ENCODE measurements at regions not wholly inside any gene's neighbourhood (a gene's known extent, or its start where the extent isn't known, plus 50 kb on each side); places are given as distances from the start of the nearest gene placed in this dataset.

GRCh38 chr18:10290638-10291235 is 163.7 kb upstream of the APCDD1 start:
- H3K36me3 ChIP-seq (ENCODE audit: insufficient read depth, low read length), result no peaks in the 10 kb centered on the region
- no peaks in the 10 kb centered on the region for H4K20me1 ChIP-seq (ENCODE audit: insufficient read depth, low read depth, low read length)
- no peak overlapping the region for H3K27ac ChIP-seq (ENCODE audit: low read length)
- H3K9ac ChIP-seq (ENCODE audit: low read length), result no peak overlapping the region
- no peaks in the 10 kb centered on the region for H3K79me2 ChIP-seq (ENCODE audit: low read length)
- no peak for DNase-seq
- no peak overlapping the region for H3K4me2 ChIP-seq (ENCODE audit: low read depth, low read length, poor library complexity, severe bottlenecking)
- no peak overlapping the region for H3K4me3 ChIP-seq (ENCODE audit: low read length)
- H3K4me1 ChIP-seq (ENCODE audit: low read length), result peaks cover 3% of the 10 kb centered on the region; the same call in 1 of the 2 replicates
- no peaks in the 10 kb centered on the region for H3K9me3 ChIP-seq (ENCODE audit: low read length)
- H3K9me2 ChIP-seq (replicated peaks; ENCODE audit: insufficient read depth, low read length), result no peaks in the 10 kb centered on the region
- H3K27me3 ChIP-seq (ENCODE audit: low read length), result no peaks in the 10 kb centered on the region
- H2AFZ ChIP-seq (ENCODE audit: low read length), result no peak overlapping the region

DNA sequence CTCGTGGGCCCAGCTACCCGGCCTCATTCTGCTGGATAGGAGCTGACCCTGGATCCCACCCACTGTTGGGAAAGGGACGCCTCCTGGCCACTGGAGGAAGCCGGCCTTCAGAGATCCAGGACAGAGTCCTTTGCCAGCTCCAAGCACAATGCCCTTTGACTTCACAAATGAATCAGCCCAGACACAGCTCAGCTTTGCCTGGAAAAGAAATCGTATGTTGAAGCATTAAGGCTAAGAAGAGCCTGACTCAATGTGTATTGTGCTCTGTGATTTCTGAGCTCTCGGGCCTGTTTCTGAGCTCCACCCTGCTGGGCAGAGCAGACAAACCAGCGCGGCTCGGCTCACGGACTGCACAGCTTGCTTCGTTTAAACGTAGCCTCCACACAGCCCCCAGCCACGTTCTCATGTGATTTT is 162.9 kb upstream of the APCDD1 start:
- no peaks in the 10 kb centered on the region for H3K9me3 ChIP-seq (ENCODE audit: low read length)
- no peaks in the 10 kb centered on the region for H3K9me2 ChIP-seq (replicated peaks; ENCODE audit: insufficient read depth, low read length)
- H3K4me1 ChIP-seq (ENCODE audit: low read length), result peaks cover 5% of the 10 kb centered on the region; the same call in 1 of the 2 replicates
- H3K4me2 ChIP-seq (ENCODE audit: low read depth, low read length, poor library complexity, severe bottlenecking), result no peak overlapping the region
- no peak overlapping the region for H3K27ac ChIP-seq (ENCODE audit: low read length)
- no peaks in the 10 kb centered on the region for H4K20me1 ChIP-seq (ENCODE audit: insufficient read depth, low read depth, low read length)
- no peak overlapping the region for H2AFZ ChIP-seq (ENCODE audit: low read length)
- H3K4me3 ChIP-seq (ENCODE audit: low read length), result no peak overlapping the region
- H3K9ac ChIP-seq (ENCODE audit: low read length), result no peak overlapping the region
- no peaks in the 10 kb centered on the region for H3K27me3 ChIP-seq (ENCODE audit: low read length)
- H3K36me3 ChIP-seq (ENCODE audit: insufficient read depth, low read length), result no peaks in the 10 kb centered on the region
- DNase-seq, result no peak
- no peaks in the 10 kb centered on the region for H3K79me2 ChIP-seq (ENCODE audit: low read length)

DNA sequence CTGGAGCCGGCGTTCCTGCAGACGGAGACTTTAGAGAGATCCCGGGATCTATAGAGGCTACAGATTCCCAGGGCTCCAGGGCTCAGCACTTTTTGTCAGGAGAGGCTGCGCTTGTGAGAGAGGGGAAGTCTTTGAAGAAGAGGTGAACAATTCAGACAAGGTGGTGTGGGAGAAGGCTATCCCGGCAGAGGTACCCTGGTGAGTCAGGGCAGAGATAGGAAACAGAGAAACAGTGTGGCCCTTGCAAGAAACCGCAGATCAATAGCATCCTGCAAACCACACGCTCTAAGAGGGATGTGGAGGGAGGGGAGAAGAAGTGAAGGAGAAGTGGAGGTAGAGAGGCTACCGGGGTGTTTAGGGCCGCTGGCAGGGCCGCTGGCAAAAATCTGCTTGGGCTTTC is 160.5 kb upstream of the APCDD1 start:
- Histone ChIP-seq H3K4me1 (ENCODE audit: low read length) (peaks cover 25% of the 10 kb centered on the region), H3K79me2 (ENCODE audit: low read length) (no peaks in the 10 kb centered on the region), H3K27ac (ENCODE audit: low read length) (no peak overlapping the region), H3K9me2 (replicated peaks; ENCODE audit: insufficient read depth, low read length) (no peaks in the 10 kb centered on the region), H3K36me3 (ENCODE audit: insufficient read depth, low read length) (no peaks in the 10 kb centered on the region), H2AFZ (ENCODE audit: low read length) (no peak overlapping the region), H3K4me2 (ENCODE audit: low read depth, low read length, poor library complexity, severe bottlenecking) (no peak overlapping the region), H3K4me3 (ENCODE audit: low read length) (no peak overlapping the region), H4K20me1 (ENCODE audit: insufficient read depth, low read depth, low read length) (no peaks in the 10 kb centered on the region), H3K27me3 (ENCODE audit: low read length) (no peaks in the 10 kb centered on the region), H3K9me3 (ENCODE audit: low read length) (no peaks in the 10 kb centered on the region), H3K9ac (ENCODE audit: low read length) (no peak overlapping the region)
- no peak for DNase-seq

DNA sequence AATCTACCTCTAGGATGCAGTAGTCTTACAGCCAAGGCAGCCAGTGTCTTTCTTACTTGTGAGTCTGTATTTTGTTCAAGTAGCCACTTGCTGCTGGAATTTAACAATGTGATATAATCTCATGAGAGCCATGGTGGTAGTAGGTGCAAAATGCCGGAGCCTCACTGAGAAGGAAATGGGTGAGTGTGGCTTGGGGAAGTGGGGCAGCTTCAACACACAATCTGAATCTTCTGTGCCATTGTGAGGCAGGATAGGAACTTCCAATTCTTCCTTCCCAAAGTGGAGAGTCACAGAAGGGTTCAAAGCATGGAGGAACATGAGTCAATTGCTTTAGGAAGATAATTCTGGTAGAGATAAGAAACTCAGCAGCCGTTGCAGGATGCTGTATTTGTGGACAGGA is 158.7 kb upstream of the APCDD1 start:
- H4K20me1 ChIP-seq (ENCODE audit: insufficient read depth, low read depth, low read length), result no peaks in the 10 kb centered on the region
- no peak overlapping the region for H3K4me3 ChIP-seq (ENCODE audit: low read length)
- no peak overlapping the region for H3K4me2 ChIP-seq (ENCODE audit: low read depth, low read length, poor library complexity, severe bottlenecking)
- no peaks in the 10 kb centered on the region for H3K9me2 ChIP-seq (replicated peaks; ENCODE audit: insufficient read depth, low read length)
- no peak overlapping the region for H2AFZ ChIP-seq (ENCODE audit: low read length)
- peaks cover 43% of the 10 kb centered on the region for H3K4me1 ChIP-seq (ENCODE audit: low read length)
- H3K79me2 ChIP-seq (ENCODE audit: low read length), result no peaks in the 10 kb centered on the region
- H3K36me3 ChIP-seq (ENCODE audit: insufficient read depth, low read length), result no peaks in the 10 kb centered on the region
- no peak overlapping the region for H3K9ac ChIP-seq (ENCODE audit: low read length)
- no peak overlapping the region for H3K27ac ChIP-seq (ENCODE audit: low read length)
- no peaks in the 10 kb centered on the region for H3K27me3 ChIP-seq (ENCODE audit: low read length)
- DNase-seq, result no peak
- no peaks in the 10 kb centered on the region for H3K9me3 ChIP-seq (ENCODE audit: low read length)

GRCh38 chr18:10296491-10296890 is 157.9 kb upstream of the APCDD1 start:
- H3K27me3 ChIP-seq (ENCODE audit: low read length), result no peaks in the 10 kb centered on the region

GRCh38 chr18:10297086-10297485 is 157.3 kb upstream of the APCDD1 start:
- Histone ChIP-seq H3K9ac (ENCODE audit: low read length) (no peak overlapping the region), H2AFZ (ENCODE audit: low read length) (no peak overlapping the region), H3K27ac (ENCODE audit: low read length) (no peak overlapping the region), H3K4me1 (ENCODE audit: low read length) (peaks cover 56% of the 10 kb centered on the region), H3K4me2 (ENCODE audit: low read depth, low read length, poor library complexity, severe bottlenecking) (peak overlapping the region; percentile 50), H3K36me3 (ENCODE audit: insufficient read depth, low read length) (no peaks in the 10 kb centered on the region), H4K20me1 (ENCODE audit: insufficient read depth, low read depth, low read length) (no peaks in the 10 kb centered on the region), H3K79me2 (ENCODE audit: low read length) (no peaks in the 10 kb centered on the region), H3K9me3 (ENCODE audit: low read length) (no peaks in the 10 kb centered on the region), H3K4me3 (ENCODE audit: low read length) (no peak overlapping the region), H3K9me2 (replicated peaks; ENCODE audit: insufficient read depth, low read length) (no peaks in the 10 kb centered on the region), H3K27me3 (ENCODE audit: low read length) (no peaks in the 10 kb centered on the region)
- peak; percentile 60 for DNase-seq

More at GRCh38 chr18:10296491-10296890, 157.9 kb upstream of the APCDD1 start:
- no peak overlapping the region for H3K9ac ChIP-seq (ENCODE audit: low read length)
- H2AFZ ChIP-seq (ENCODE audit: low read length), result no peak overlapping the region
- H3K9me3 ChIP-seq (ENCODE audit: low read length), result no peaks in the 10 kb centered on the region
- no peaks in the 10 kb centered on the region for H3K79me2 ChIP-seq (ENCODE audit: low read length)
- no peaks in the 10 kb centered on the region for H4K20me1 ChIP-seq (ENCODE audit: insufficient read depth, low read depth, low read length)
- H3K4me3 ChIP-seq (ENCODE audit: low read length), result no peak overlapping the region
- peaks cover 50% of the 10 kb centered on the region for H3K4me1 ChIP-seq (ENCODE audit: low read length)
- no peaks in the 10 kb centered on the region for H3K36me3 ChIP-seq (ENCODE audit: insufficient read depth, low read length)
- no peaks in the 10 kb centered on the region for H3K9me2 ChIP-seq (replicated peaks; ENCODE audit: insufficient read depth, low read length)
- no peak for DNase-seq
- H3K4me2 ChIP-seq (ENCODE audit: low read depth, low read length, poor library complexity, severe bottlenecking), result no peak overlapping the region
- H3K27ac ChIP-seq (ENCODE audit: low read length), result no peak overlapping the region

DNA sequence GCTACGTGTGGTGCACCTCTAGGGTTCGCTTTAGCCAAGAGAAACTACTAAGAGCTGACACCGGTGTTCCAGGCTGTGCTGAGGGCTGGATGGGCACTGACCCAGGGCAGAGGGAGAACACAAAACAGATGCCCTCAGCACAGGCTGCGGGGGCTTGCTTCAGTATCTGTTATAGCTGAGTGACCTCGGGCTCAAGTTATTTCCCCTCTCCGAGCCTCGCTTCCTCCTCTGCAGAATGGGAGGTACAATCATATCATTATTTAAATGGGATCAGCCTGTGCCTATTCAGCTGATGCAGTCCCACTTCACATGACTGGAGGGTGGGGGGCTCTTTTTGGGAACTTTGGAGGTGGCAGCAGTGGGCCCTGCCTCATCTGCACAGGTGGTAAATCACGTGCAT is 156.1 kb upstream of the APCDD1 start:
- Histone ChIP-seq H3K9me3 (ENCODE audit: low read length) (no peaks in the 10 kb centered on the region), H3K9me2 (replicated peaks; ENCODE audit: insufficient read depth, low read length) (no peaks in the 10 kb centered on the region), H4K20me1 (ENCODE audit: insufficient read depth, low read depth, low read length) (no peaks in the 10 kb centered on the region), H2AFZ (ENCODE audit: low read length) (no peak overlapping the region), H3K27me3 (ENCODE audit: low read length) (no peaks in the 10 kb centered on the region), H3K4me1 (ENCODE audit: low read length) (peaks cover 60% of the 10 kb centered on the region), H3K36me3 (ENCODE audit: insufficient read depth, low read length) (no peaks in the 10 kb centered on the region), H3K4me3 (ENCODE audit: low read length) (no peak overlapping the region; the same call in 1 of the 2 replicates), H3K4me2 (ENCODE audit: low read depth, low read length, poor library complexity, severe bottlenecking) (peak overlapping the region; percentile 50), H3K79me2 (ENCODE audit: low read length) (no peaks in the 10 kb centered on the region), H3K9ac (ENCODE audit: low read length) (peak overlapping the region; percentile 4; the same call in 1 of the 2 replicates), H3K27ac (ENCODE audit: low read length) (peak overlapping the region; percentile 43; the same call in 1 of the 2 replicates)
- DNase-seq, result peak; percentile 78

DNA sequence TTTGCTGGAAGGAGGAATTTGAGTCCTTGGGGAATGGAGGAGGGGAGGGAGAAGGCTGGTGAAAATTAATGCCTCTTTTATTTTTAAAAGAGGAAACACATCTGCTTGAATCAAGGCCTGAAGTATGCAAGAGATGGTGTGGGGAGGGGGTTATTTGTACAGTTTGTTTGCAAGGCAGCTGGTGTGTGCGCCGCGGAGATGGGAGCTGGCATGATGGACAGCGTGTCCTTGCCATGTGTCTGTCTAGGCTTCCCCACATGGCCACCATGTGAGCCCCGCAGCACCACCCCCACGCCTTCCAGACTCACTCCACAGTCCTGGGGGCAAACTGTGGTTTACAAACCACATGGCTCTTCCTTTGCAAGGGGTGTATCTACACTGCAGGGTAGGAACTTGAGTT is 154.8 kb upstream of the APCDD1 start:
- H3K4me3 ChIP-seq (ENCODE audit: low read length), result no peak overlapping the region
- H3K4me2 ChIP-seq (ENCODE audit: low read depth, low read length, poor library complexity, severe bottlenecking), result peak overlapping the region; percentile 12
- H3K27ac ChIP-seq (ENCODE audit: low read length), result no peak overlapping the region
- H3K9ac ChIP-seq (ENCODE audit: low read length), result no peak overlapping the region
- no peaks in the 10 kb centered on the region for H4K20me1 ChIP-seq (ENCODE audit: insufficient read depth, low read depth, low read length)
- no peak for DNase-seq
- H3K9me3 ChIP-seq (ENCODE audit: low read length), result no peaks in the 10 kb centered on the region
- H3K4me1 ChIP-seq (ENCODE audit: low read length), result peaks cover 70% of the 10 kb centered on the region
- H3K9me2 ChIP-seq (replicated peaks; ENCODE audit: insufficient read depth, low read length), result no peaks in the 10 kb centered on the region
- H3K79me2 ChIP-seq (ENCODE audit: low read length), result no peaks in the 10 kb centered on the region
- no peaks in the 10 kb centered on the region for H3K27me3 ChIP-seq (ENCODE audit: low read length)
- no peaks in the 10 kb centered on the region for H3K36me3 ChIP-seq (ENCODE audit: insufficient read depth, low read length)
- 0 out of 2 replicates have a peak overlapping the region, but pooled peaks have one; percentile 26 for H2AFZ ChIP-seq (ENCODE audit: low read length)
